ENCODE measurements at regions not wholly inside any gene's neighbourhood (a gene's known extent, or its start where the extent isn't known, plus 50 kb on each side); places are given as distances from the start of the nearest gene placed in this dataset.
"Not testable (repeated sequence)": the region's sequence is repeated elsewhere in the genome, so short reads cannot be mapped to it uniquely, and the experiment has no call there.

DNA sequence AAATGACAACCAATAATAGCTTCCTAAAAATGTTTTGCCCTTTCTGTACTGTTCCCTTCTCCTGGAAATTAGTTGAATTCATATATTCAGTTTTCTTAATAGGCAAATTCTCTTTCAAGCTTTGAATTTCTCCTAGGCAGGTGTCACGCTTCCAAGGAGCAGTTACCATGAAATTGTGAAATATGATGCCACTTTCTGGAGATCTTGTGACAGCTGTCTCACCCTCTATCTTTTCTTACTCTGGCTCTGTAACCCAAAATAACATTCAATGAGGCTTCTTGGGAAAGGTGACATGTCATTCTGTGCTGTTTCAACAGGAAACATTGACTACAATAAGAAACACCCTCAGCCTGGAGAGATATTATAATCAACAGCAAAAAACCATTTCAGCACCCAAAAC is 80.3 kb upstream of the MRI1 start:
- H3K27ac ChIP-seq (ENCODE audit: low read depth, low read length): no peak overlapping the region
- no peak overlapping the region for H3K4me3 ChIP-seq (ENCODE audit: low read length)
- no peaks in the 10 kb centered on the region for H3K27me3 ChIP-seq (ENCODE audit: insufficient read depth, low read length)
- H3K4me1 ChIP-seq (ENCODE audit: insufficient read depth, low read length): no peaks in the 10 kb centered on the region
- H3K9ac ChIP-seq (ENCODE audit: low read depth, low read length): no peak overlapping the region
- no peaks in the 10 kb centered on the region for H3K36me3 ChIP-seq (ENCODE audit: insufficient read depth, low read length)
- H3K9me3 ChIP-seq (ENCODE audit: insufficient read depth, low read depth, low read length): peaks cover 11% of the 10 kb centered on the region; the same call in 1 of the 2 replicates
- WGBS: 90% methylated on average over 1 of the region's 1 CpG

DNA sequence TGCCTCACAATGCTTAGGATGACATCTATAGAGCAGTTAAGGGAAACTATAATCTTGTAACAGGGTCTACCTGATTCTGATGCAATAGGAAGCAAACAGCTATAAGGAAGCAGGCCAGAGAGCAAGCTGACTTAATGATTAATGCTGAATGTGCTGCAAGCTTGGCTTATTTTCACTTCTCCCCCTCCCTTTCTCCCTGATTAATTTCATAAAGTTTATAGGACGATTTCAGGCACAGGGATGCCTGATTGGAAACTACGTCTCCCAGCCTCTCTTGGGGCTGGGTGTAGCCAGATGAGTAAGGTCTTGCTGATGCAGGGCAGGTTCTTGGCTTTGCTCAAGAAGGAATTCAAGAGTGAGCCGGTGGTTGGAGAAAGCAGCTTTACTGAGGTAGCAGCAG is 82.8 kb upstream of the MRI1 start:
- Histone ChIP-seq H3K27ac (ENCODE audit: low read depth, low read length) (no peak overlapping the region), H3K4me3 (ENCODE audit: low read length) (no peak overlapping the region), H3K9me3 (ENCODE audit: insufficient read depth, low read depth, low read length) (peaks cover 11% of the 10 kb centered on the region; the same call in 1 of the 2 replicates), H3K9ac (ENCODE audit: low read depth, low read length) (no peak overlapping the region), H3K27me3 (ENCODE audit: insufficient read depth, low read length) (no peaks in the 10 kb centered on the region), H3K4me1 (ENCODE audit: insufficient read depth, low read length) (no peaks in the 10 kb centered on the region), H3K36me3 (ENCODE audit: insufficient read depth, low read length) (no peaks in the 10 kb centered on the region)
- WGBS: 92% methylated on average over 3 of the region's 3 CpGs

DNA sequence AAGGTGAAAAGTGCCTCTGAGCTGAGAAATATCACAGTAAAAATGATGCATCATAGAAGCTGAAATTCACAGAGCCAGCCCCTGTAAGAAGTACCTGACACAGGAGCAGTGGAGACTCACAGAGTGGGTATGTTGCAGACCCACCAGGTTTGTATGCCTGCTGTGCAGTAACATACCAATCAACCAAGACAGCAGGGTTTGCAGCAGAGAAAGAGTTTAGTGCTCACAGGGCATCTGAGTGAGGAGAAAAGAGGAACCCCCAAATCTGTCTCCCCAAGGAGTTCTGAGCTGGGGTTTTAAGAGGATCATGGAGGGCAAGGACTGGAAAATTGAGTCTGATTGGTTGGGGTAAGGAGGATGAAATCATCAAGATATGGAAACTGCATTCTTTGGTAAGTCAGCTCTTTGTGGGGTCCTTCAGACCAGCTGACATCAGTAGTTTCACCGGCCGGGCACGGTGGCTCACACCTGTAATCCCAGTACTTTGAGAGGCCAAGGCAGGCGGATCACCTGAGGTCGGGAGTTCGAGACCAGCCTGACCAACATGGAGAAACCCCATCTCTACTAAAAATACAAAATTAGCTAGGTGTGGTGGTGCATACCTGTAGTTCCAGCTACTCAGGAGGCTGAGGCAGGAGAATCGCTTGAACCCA is 83.5 kb upstream of the MRI1 start:
- WGBS: 97% methylated on average over 5 of the region's 7 CpGs
- not testable (repeated sequence) for H3K36me3 ChIP-seq (ENCODE audit: insufficient read depth, low read length); H3K27ac ChIP-seq (ENCODE audit: low read depth, low read length); H3K27me3 ChIP-seq (ENCODE audit: insufficient read depth, low read length); H3K4me3 ChIP-seq (ENCODE audit: low read length); H3K9ac ChIP-seq (ENCODE audit: low read depth, low read length); H3K4me1 ChIP-seq (ENCODE audit: insufficient read depth, low read length)
- H3K9me3 ChIP-seq (ENCODE audit: insufficient read depth, low read depth, low read length): peaks cover 11% of the 10 kb centered on the region; the same call in 1 of the 2 replicates

DNA sequence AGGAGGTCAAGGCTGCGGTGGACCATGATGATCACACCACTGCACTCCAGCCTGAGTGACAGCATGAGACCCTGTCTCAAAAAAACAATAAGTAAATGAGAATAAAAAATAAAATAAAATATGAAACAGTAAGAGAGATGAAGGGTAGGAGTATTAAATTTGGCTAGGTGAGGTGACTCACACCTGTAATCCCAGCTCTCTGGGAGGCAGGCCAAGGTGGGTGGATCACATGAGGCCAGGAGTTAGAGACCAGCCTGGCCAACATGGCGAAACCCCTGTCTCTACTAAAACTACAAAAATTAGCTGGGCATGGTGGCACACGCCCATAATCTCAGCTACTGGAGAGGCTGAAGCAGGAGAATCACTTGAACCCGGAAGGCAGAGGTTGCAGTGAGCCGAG is 87.4 kb upstream of the MRI1 start:
- peaks cover 17% of the 10 kb centered on the region for H3K9me3 ChIP-seq (ENCODE audit: insufficient read depth, low read depth, low read length)
- WGBS: 88% methylated on average over 5 of the region's 5 CpGs
- H3K27me3 ChIP-seq (ENCODE audit: insufficient read depth, low read length); H3K36me3 ChIP-seq (ENCODE audit: insufficient read depth, low read length); H3K4me1 ChIP-seq (ENCODE audit: insufficient read depth, low read length); H3K27ac ChIP-seq (ENCODE audit: low read depth, low read length); H3K9ac ChIP-seq (ENCODE audit: low read depth, low read length); H3K4me3 ChIP-seq (ENCODE audit: low read length): not testable (repeated sequence)

DNA sequence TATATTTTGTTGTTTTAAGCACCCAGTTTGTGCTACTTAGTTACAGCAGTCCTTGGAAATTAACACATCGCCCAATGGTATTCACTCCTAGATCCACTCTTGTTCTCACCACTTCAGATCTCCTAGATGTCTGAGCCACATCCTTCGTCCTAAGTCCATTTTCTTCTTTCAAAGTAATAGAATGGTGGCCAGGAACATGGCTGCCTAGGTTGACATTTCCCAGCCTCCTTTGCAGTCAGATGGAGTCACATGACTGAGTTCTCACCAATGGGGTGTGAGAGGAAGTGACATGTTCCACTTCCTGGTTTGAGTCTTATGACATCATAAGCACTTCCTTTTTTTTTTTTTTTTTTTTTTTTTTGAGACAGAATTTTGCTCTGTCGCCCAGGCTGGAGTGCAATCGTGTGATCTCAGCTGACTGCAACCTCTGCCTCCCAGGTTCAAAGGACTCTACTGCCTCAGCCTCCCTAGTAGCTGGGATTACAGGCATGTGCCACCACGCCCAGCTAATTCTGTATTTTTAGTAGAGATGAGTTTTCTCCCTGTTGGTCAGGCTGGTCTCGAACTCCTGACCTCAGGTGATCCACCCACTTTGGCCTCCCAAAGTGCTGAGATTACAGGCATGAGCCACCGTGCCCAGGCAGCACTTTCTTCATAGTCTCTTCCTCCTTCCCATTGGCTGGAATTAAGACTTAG is 91.7 kb upstream of the MRI1 start:
- H3K4me3 ChIP-seq (ENCODE audit: low read length); H3K27ac ChIP-seq (ENCODE audit: low read depth, low read length); H3K4me1 ChIP-seq (ENCODE audit: insufficient read depth, low read length); H3K27me3 ChIP-seq (ENCODE audit: insufficient read depth, low read length); H3K9me3 ChIP-seq (ENCODE audit: insufficient read depth, low read depth, low read length); H3K36me3 ChIP-seq (ENCODE audit: insufficient read depth, low read length); H3K9ac ChIP-seq (ENCODE audit: low read depth, low read length): not testable (repeated sequence)
- 94% methylated on average over 7 of the region's 7 CpGs for WGBS

DNA sequence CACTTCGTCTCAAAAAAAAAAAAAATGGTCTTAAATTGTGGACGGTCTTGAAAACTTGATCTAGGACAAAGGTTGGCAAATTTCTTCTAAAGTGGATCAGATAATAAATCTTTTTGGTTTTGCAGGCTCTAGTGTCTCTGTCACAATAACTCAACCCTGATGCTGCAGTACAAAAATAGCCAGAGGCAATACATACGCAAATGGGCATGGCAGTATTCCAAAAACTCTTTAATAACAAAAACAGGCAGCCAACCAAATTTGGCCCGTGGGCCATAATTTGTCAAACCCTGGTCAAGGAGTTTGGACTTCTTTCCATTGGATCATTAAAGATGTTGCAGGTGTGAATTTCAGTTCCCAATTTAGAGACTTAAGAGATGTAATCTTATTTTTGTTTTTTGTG is 93.5 kb upstream of the MRI1 start:
- H3K27me3 ChIP-seq (ENCODE audit: insufficient read depth, low read length): no peaks in the 10 kb centered on the region
- peaks cover 6% of the 10 kb centered on the region for H3K9me3 ChIP-seq (ENCODE audit: insufficient read depth, low read depth, low read length)

DNA sequence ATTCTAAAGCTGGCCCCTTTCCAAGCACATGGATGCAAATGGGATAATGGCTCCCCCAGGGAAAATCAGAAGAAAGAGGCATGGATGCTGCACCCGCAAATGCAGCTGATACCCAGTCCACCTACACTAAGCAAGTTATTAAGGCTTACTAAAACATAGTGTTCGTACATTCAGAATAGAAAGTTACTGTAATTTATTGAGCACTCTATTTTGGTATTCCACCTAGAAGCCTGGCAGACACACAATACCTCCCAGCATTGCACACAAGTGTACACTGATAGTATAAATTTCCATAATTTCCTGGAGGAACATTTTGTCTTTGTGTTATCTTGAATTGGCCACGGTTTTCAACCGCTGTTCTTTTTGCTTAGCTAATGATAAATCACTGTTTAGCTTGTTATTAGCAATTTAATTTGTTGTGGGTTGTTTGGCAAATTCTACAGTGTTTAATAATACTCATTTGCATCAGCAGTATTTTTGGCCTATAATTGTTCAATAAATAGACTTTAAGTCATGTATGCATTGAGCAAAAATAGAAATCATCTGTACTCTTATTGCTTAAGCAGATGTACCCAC is 94.5 kb upstream of the MRI1 start:
- H3K36me3 ChIP-seq (ENCODE audit: insufficient read depth, low read length): no peaks in the 10 kb centered on the region
- H3K27ac ChIP-seq (ENCODE audit: low read depth, low read length): no peak overlapping the region
- no peaks in the 10 kb centered on the region for H3K27me3 ChIP-seq (ENCODE audit: insufficient read depth, low read length)
- peaks cover 6% of the 10 kb centered on the region for H3K9me3 ChIP-seq (ENCODE audit: insufficient read depth, low read depth, low read length)
- no peak overlapping the region for H3K4me3 ChIP-seq (ENCODE audit: low read length)
- no peak overlapping the region for H3K9ac ChIP-seq (ENCODE audit: low read depth, low read length)
- no peaks in the 10 kb centered on the region for H3K4me1 ChIP-seq (ENCODE audit: insufficient read depth, low read length)
- WGBS: 92% methylated on average over 4 of the region's 4 CpGs

More for the DNA sequence above, 93.5 kb upstream of the MRI1 start:
- Histone ChIP-seq H3K36me3 (ENCODE audit: insufficient read depth, low read length) (no peaks in the 10 kb centered on the region), H3K4me3 (ENCODE audit: low read length) (no peak overlapping the region), H3K4me1 (ENCODE audit: insufficient read depth, low read length) (no peaks in the 10 kb centered on the region), H3K27ac (ENCODE audit: low read depth, low read length) (no peak overlapping the region), H3K9ac (ENCODE audit: low read depth, low read length) (no peak overlapping the region)
- 97% methylated on average over 4 of the region's 4 CpGs for WGBS

DNA sequence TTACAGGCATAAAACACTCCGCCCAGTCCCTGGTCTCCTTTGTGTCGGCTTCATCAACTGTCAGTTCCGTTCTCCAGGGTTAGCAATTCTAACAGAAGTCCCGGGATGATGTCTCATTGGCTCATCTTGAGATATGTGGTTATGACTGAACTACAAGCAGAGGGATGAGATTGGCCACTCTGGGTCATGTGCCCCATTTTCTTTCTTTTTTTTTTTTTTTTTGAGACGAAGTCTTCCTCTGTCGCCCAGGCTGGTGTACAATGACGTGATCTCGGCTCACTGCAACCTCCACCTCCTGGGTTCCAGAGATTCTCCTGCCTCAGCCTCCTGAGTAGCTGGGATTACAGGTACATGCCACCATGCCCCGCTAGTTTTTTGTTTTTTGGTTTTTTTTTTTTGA is 95.4 kb upstream of the MRI1 start:
- WGBS: 92% methylated on average over 9 of the region's 9 CpGs
- Histone ChIP-seq H3K9me3 (ENCODE audit: insufficient read depth, low read depth, low read length) (peaks cover 6% of the 10 kb centered on the region), H3K9ac (ENCODE audit: low read depth, low read length) (no peak overlapping the region), H3K27ac (ENCODE audit: low read depth, low read length) (no peak overlapping the region), H3K4me1 (ENCODE audit: insufficient read depth, low read length) (no peaks in the 10 kb centered on the region), H3K4me3 (ENCODE audit: low read length) (no peak overlapping the region), H3K36me3 (ENCODE audit: insufficient read depth, low read length) (no peaks in the 10 kb centered on the region), H3K27me3 (ENCODE audit: insufficient read depth, low read length) (no peaks in the 10 kb centered on the region)

DNA sequence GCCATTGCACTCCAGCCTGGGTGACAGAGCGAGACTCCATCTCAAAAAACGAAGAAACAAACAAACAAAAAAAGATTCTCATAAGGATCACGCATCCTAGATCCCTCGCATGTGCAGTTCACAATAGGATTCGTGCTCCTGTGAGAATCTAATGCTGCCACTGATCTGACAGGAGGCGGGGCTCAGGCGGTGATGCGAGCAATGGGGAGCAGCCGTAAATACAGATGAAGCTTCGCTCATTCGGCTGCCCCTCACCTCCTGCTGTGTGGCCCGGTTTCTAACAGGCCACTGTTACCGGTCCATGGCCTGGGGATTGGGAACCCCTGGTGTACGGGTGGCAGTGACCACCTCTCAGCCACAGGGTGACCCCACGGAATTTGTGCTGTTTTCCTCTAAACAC is 98.2 kb upstream of the MRI1 start:
- Histone ChIP-seq H3K27ac (ENCODE audit: low read depth, low read length) (no peak overlapping the region), H3K36me3 (ENCODE audit: insufficient read depth, low read length) (no peaks in the 10 kb centered on the region), H3K4me1 (ENCODE audit: insufficient read depth, low read length) (no peaks in the 10 kb centered on the region), H3K27me3 (ENCODE audit: insufficient read depth, low read length) (no peaks in the 10 kb centered on the region), H3K4me3 (ENCODE audit: low read length) (no peak overlapping the region), H3K9me3 (ENCODE audit: insufficient read depth, low read depth, low read length) (no peaks in the 10 kb centered on the region), H3K9ac (ENCODE audit: low read depth, low read length) (no peak overlapping the region)
- 74% methylated on average over 15 of the region's 15 CpGs for WGBS

DNA sequence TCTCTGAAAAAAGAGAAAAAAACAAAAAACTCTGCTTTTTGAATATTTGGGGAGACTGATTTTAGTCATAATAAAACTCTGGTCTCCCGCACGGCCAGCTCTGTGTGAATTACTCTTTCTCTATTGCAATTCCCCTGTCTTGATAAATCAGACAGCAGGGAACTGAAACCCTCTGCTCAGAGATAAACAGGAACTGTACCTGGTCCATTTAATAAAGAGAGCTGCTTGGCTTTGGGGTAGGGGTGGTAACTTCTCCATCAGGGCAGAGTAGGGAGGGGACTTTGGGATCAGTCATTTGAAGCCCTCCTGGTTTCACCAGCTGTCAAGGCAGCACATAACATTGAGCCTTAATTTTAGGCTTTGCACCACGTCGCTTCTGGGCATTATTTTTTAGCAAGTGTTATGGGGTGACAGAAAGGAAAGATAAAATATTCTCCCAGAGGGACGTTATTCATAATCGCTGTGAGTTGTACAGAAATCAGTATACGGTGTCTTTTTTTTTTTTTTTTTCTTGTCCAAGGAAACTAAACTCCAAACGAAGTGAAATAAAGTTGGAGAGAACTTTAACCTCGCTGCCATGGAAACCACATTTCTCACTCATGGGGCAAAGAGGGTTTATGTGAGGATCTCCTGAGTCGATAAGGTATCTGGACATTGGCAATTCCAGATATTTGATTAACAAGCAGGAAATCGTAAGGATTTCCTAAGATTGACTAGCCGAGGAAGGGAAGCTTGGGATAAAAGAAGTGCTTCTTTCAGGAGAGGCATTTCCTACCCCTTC is 99.0 kb upstream of the MRI1 start:
- no peaks in the 10 kb centered on the region for H3K9me3 ChIP-seq (ENCODE audit: insufficient read depth, low read depth, low read length)
- H3K4me3 ChIP-seq (ENCODE audit: low read length): no peak overlapping the region
- H3K27ac ChIP-seq (ENCODE audit: low read depth, low read length): no peak overlapping the region
- no peaks in the 10 kb centered on the region for H3K27me3 ChIP-seq (ENCODE audit: insufficient read depth, low read length)
- 93% methylated on average over 10 of the region's 12 CpGs for WGBS
- no peak overlapping the region for H3K9ac ChIP-seq (ENCODE audit: low read depth, low read length)
- no peaks in the 10 kb centered on the region for H3K36me3 ChIP-seq (ENCODE audit: insufficient read depth, low read length)
- H3K4me1 ChIP-seq (ENCODE audit: insufficient read depth, low read length): no peaks in the 10 kb centered on the region

All from HUES64 (cell line).